OCI-LY3 (cell line): ENCODE measurements at regions not wholly inside any gene's neighbourhood (a gene's known extent, or its start where the extent isn't known, plus 50 kb on each side); places are given as distances from the start of the nearest gene placed in this dataset.

ENCODE experiments used
- CTCF ChIP-seq: fragments of 200-600, 300-600 bp; sonication (generic); IDR thresholded peaks from 2 replicates; pipeline ENCODE4 v1.5.1; 2014; ENCODE audit warnings: antibody characterized with exemption, low read length, low read depth
- EZH2phosphoT487 ChIP-seq: fragments of 200-600 bp; shearing (Covaris generic); IDR thresholded peaks from 2 replicates; pipeline ENCODE4 v1.6.1; 2018; ENCODE audit warnings: antibody characterized with exemption, mixed run types, low read depth

- no peak for TF ChIP-seq CTCF
- no peak for TF ChIP-seq EZH2phosphoT487
Observed at GRCh38 chr3:65015711-65016110, 327.9 kb upstream of the ADAMTS9 start.
